ENCODE measurements at regions not wholly inside any gene's neighbourhood (a gene's known extent, or its start where the extent isn't known, plus 50 kb on each side); places are given as distances from the start of the nearest gene placed in this dataset.

DNA sequence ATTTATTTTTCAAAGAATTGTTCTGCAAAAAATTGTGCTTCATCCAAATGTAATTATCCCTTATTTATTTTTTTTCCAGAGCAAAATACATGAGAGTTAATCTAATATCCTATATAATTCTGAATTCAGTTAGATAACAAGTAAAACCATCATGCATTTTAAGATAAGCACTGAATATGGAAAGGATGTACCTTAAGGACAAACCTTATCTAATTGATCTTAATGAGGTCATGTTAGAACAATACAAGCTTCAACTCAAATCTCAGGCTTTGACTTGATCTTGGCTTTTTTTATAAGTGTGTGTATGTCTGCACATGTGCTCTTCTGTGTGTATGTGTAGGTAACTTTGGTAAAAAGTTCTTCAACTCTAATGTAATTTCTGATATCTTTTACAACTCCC lies 1828.8 kb downstream of the PCDH9 start:
- intact Hi-C loops (cut with DNase I): no loop called here
- Histone ChIP-seq H3K4me1 (ENCODE audit: insufficient read depth) (no peaks in the 10 kb centered on the region), H3K4me3 (no peak overlapping the region), H3K27ac (no peak overlapping the region), H3K36me3 (no peaks in the 10 kb centered on the region), H3K9me3 (no peaks in the 10 kb centered on the region), H3K27me3 (no peaks in the 10 kb centered on the region)
- no peak for TF ChIP-seq POLR2A (IDR thresholded peaks at IDR 0.05)
- TF ChIP-seq, protein P1, sequence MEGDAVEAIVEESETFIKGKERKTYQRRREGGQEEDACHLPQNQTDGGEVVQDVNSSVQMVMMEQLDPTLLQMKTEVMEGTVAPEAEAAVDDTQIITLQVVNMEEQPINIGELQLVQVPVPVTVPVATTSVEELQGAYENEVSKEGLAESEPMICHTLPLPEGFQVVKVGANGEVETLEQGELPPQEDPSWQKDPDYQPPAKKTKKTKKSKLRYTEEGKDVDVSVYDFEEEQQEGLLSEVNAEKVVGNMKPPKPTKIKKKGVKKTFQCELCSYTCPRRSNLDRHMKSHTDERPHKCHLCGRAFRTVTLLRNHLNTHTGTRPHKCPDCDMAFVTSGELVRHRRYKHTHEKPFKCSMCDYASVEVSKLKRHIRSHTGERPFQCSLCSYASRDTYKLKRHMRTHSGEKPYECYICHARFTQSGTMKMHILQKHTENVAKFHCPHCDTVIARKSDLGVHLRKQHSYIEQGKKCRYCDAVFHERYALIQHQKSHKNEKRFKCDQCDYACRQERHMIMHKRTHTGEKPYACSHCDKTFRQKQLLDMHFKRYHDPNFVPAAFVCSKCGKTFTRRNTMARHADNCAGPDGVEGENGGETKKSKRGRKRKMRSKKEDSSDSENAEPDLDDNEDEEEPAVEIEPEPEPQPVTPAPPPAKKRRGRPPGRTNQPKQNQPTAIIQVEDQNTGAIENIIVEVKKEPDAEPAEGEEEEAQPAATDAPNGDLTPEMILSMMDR (IDR thresholded peaks at IDR 0.05): no peak
- DNase-seq: no peak

DNA sequence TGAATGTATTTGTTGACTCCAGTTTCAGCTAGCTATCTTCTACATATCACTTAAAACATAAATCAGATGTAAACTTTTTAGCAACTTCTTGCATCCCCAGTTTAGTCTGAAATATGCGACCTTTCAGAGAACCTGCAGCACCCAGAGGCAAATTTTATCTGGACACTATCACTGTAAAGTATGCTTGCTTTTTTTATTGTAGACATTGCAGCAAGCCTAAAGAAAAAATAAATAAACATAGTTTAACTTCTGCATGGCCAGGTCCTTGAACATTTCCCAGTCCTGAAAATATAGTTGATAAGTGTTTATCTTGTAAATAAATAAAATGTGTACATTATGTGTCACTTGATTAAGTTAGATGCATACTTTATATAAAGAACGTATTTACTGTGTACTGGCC lies 1829.4 kb downstream of the PCDH9 start:
- no peaks in the 10 kb centered on the region for H3K9me3 ChIP-seq
- intact Hi-C loops (cut with DNase I): no loop called here
- no peak for DNase-seq
- TF ChIP-seq EP300 (IDR thresholded peaks at IDR 0.05) (no peak), POLR2A (IDR thresholded peaks at IDR 0.05) (no peak)
- TF ChIP-seq, protein P1 (IDR thresholded peaks at IDR 0.05): no peak
- no peak overlapping the region for H3K4me3 ChIP-seq
- no peaks in the 10 kb centered on the region for H3K36me3 ChIP-seq
- H3K27ac ChIP-seq: no peak overlapping the region
- 68 to 74% (median 69%) methylated on average over 2 of the region's 2 CpGs for WGBS, 3 donors
- H3K4me1 ChIP-seq (ENCODE audit: insufficient read depth): no peaks in the 10 kb centered on the region
- no peaks in the 10 kb centered on the region for H3K27me3 ChIP-seq

DNA sequence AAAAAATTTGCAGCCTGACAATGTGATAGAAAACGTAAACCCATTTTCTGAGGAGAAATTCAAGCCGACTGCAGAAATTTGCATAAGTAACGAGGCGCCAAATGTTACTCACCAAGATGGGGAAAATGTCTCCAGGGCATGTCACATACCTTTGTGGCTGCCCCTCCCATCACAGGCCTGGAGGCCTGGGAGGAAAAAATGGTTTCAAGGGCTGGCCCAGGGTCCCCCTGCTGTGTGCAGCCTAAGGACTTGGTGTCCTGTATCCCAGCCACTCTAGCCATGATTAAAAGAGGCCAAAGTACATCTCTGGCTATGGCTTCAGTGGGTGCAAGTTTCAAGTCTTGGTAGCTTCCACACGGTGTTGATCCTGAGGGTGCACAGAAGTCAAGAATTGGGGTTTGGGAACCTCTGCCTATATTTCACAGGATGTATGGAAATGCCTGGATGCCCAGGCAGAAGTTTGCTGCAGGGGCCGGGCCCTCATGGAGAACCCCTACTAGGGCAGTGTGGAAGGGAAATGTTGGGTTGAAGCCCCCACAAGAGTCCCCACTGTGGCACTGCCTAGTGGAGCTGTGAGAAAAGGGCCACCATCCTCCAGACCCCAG lies 1842.3 kb downstream of the PCDH9 start:
- 61 to 92% (median 69%) methylated on average over 6 of the region's 6 CpGs for WGBS, 3 donors
- no peak for DNase-seq
- H3K9me3 ChIP-seq: no peaks in the 10 kb centered on the region
- H3K27me3 ChIP-seq: no peaks in the 10 kb centered on the region
- no peak overlapping the region for H3K4me3 ChIP-seq
- no peak overlapping the region for H3K27ac ChIP-seq
- TF ChIP-seq, protein P1 (IDR thresholded peaks at IDR 0.05): no peak
- TF ChIP-seq POLR2A (IDR thresholded peaks at IDR 0.05) (no peak), EP300 (IDR thresholded peaks at IDR 0.05) (no peak)
- H3K4me1 ChIP-seq (ENCODE audit: insufficient read depth): no peaks in the 10 kb centered on the region
- intact Hi-C loops (cut with DNase I): no loop called here
- no peaks in the 10 kb centered on the region for H3K36me3 ChIP-seq

DNA sequence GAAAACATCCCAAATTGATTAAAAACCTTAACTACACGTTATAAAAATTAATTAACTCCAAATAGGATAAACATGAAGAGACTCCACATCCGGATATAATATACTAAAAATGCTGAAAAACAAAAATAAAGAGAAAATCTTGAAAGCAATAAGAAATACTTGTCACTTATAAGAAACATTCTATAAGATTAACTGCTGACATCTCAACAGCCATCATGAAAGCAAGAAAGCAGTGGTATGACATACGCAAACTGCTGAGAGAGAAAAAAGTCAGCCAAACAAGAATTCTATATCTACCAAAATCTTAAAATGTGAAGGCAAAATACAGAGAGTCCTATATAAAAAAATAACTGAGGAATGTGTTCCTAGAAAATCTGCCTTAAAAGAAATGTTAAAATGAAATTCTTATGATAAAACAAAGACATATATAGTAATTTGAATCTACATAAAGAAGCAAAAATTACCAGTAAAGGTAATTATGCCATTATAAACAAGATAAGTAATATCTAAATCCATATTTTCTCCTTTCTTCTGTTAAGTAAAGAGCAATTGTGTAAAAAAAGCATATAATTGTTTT lies 1851.1 kb downstream of the PCDH9 start:
- no peak for DNase-seq
- no peak overlapping the region for H3K27ac ChIP-seq
- no peak for TF ChIP-seq POLR2A (IDR thresholded peaks at IDR 0.05)
- TF ChIP-seq EP300 (IDR thresholded peaks at IDR 0.05): no peak
- TF ChIP-seq, protein P1 (IDR thresholded peaks at IDR 0.05): no peak
- H3K9me3 ChIP-seq: no peaks in the 10 kb centered on the region
- H3K36me3 ChIP-seq: no peaks in the 10 kb centered on the region
- intact Hi-C loops (cut with DNase I): no loop called here
- WGBS, 3 donors: 61 to 69% (median 63%) methylated on average over 3 of the region's 3 CpGs
- no peak overlapping the region for H3K4me3 ChIP-seq
- no peaks in the 10 kb centered on the region for H3K27me3 ChIP-seq
- no peaks in the 10 kb centered on the region for H3K4me1 ChIP-seq (ENCODE audit: insufficient read depth)

Measured in ovary (tissue), 7 donors.